ENCODE measurements at regions not wholly inside any gene's neighbourhood (a gene's known extent, or its start where the extent isn't known, plus 50 kb on each side); places are given as distances from the start of the nearest gene placed in this dataset.

DNA sequence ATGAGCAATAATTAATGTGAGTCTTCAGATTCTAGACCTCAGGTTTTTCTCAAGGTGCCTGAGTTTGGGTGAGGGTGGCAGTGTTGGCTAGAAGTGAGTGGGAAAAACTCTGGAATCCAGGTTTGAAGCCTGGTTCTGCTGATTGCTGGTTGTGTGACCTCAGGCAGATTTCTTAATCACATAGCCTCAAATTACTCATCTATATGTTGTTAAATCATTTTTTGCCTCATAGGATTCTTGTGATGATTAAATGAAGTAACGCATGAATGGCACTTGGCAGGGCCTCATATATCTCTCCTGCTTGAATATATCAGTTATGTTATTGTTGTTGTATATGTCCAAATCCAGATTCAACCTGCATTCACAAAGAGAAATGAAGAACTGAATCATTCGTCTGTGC, 60.5 kb downstream of the NR2F2 start:
- no peak for DNase-seq

DNA sequence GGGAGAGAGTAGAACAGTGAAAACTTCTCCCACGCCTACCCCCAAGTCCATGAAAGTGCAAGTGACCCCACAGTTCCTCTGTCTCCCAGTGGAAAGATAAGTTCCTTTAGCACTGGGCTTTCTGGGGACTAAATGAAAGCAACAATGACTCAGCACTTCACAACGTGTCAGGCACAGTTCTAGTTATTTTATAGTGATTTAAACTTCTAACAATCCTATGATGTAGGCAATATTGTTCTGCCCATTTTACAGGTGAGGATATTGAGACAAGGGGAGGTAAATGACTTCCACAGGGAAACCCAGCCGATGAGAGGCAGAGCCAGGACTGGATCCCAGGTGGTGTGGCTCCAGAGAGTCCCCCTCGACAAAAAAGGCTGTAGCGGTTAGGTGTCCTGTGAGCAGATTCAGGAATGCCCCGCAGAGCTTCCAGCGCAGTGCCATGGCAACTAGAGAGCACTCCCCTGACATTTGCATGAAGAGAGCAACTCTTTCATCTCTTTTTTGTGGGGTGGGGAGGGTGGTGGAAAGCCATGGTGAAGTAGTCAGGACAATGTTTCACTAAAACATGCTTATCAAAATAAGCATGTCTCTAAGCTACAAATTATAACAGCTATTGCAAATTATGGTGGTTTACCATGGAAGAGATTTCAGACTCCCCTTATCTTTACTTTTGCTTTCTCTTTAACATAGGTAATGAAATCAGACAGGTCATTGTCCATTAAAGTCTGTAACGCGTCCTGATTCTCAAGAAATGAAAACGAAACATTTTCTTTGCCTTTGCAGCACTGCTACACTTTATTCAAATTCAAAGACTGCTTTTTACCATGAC, 62.1 kb downstream of the NR2F2 start:
- DNase-seq: no peak

DNA sequence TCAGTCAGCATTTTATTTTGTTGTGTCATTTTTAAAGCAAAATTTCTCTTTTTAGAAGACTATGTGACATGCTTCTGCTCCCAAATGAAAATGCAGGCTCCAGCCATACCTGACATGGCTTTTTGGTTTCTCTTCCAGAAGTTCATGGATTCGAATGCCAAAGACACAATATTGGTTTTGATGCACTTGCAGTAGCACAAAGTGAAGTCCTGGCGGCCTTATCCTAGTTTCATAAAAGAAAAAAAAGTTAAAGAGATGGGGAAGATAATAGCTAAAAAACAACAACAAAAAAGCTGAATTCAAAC, 62.7 kb downstream of the NR2F2 start:
- no peak for DNase-seq

DNA sequence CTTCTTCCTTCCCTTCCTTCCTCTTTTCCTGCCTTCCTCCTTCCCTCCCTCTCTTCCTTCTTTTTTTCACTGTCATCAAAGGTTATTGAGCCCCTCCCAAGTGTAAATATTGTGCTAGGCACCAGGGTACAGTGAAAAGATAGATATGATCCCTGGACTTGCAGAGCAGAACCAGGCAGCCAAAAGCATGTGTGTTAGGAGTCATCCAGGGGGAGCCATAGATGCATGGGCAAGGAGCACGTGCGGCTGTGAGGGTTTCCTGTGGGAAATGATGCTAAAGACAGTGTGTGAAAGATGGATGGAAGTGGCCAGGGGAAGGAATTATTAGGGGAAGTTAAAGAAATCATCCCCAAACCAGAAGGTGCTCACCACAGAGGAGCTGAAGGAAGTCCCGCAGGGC, 65.2 kb downstream of the NR2F2 start:
- DNase-seq: no peak

DNA sequence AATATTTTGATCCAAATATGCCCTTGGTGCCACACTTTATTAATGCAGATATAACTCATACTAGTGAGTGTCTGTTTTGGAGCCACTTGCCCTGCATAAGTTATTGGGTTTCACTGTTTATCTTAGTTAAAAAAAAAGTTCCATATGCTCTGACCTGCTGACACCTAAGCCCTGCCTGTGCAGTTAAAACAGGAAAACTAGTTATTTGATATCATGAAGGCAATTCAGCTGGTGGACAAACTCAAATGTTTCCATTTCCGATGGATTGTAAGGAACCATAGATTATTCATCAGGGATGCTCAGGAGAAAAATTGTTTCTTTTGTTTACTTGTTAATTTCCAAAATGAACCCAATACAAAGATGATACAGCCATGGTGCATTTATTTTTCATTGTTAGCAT, 68.3 kb downstream of the NR2F2 start:
- DNase-seq: no peak

DNA sequence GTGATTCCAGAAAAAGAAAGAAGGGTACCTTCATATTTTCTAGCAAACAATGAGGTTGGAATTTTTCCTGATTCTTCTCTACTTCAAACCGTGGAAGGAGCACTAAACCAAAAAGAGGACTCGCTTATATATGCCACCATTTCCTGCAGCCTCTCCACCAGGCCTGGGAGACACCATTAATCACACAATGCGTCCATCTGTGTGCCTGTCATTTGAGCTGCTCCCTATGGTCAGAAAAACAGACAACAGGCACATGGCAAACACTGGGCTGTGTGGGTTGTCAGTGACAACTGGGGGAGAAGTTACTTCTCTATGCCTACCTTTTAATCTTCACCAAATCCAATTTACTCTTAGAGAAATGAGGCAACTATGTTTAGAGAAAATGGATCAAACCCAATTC, 71.9 kb downstream of the NR2F2 start:
- no peak for DNase-seq

DNA sequence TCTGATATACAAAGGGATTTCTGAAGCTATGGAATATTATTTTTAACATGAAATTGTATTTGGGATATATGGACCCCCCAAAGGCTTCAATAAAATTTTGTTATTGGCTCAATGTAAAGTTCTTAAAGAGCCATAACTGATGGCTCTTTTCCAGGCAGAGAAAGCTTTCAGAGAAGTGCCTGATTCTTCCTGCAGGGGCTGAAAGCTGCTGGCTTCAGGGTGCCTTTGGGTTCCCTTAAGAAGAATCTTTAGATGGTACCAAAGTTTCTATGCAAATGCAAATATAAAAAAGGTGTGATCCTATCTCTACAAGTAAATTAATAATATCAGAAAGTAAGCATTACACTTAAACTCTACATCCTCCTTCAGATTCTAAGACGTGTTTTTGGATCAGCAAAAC, 72.6 kb downstream of the NR2F2 start:
- DNase-seq: no peak

DNA sequence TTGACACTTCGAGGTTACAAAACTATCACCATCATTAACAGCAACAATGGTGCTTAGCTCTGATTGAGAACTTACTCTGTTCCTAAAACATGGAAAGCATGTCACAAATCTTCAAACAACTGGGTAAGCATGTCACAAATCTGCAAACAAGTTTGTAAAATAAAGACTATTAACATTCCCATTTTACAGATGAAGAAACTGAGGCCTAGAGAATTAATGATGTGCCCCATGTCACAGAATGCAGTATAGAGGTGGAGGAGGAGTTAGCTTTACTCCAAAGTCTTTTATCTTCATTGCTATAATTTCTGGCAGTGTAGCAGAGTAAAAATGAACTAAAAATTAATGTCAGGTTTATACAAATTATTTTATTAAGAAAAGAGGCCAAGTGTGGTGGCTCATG, 73.4 kb downstream of the NR2F2 start:
- no peak for DNase-seq

DNA sequence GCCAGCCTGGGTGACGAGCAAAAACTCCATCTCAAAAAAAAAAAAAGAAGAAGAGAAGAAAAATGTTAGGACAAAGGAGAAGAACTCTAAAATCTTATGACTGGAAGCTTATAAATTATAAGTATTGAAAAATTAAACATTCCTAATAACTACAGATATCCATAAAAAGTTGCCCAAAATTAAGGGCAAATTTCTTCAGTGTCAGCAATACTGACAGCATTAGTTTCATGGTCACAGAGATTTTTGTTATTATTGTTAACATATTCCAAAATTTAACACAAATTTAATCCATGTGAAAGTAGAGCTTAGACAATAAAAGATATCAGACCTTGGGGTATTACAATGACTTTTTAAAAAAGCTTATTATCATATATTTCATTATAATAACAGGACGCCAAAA, 74.1 kb downstream of the NR2F2 start:
- DNase-seq: no peak

DNA sequence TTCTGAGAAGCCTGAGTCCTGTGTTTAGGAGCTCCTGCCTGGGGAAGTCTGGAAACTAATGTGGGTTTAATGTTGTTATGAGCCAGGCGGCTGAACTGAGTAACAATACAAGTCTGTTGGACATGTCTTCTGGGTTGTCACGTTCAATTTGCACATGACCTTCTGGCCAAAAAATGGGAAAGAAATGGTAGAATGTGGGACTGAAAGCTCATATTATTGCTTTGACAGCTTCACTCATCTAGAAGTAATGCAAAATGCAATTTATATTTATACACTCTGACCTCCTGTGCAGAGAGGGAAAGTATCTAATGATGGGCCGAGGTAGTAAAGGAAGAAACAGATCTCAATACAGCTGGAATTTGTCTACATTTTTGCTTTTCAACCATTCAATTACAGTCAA, 75.8 kb downstream of the NR2F2 start:
- no peak for DNase-seq

DNA sequence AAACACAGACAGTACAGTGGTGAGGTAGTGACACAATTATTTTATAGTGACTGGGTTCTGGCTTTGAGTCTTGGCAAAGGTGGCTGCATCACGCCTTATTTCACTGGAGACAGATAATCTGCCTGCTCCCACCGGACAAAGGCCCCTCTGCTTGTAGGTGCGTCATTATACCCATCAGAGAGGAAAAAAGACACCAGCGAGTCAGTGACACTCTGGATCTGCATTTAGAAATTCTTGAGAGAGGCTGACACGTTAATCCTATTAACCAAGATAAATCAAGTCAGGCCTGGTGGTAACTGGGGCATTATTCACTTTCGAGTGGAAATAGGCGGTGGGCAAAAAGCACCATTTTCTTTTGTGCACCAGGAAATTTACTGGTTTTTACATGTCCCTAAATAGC, 76.2 kb downstream of the NR2F2 start:
- DNase-seq: no peak

DNA sequence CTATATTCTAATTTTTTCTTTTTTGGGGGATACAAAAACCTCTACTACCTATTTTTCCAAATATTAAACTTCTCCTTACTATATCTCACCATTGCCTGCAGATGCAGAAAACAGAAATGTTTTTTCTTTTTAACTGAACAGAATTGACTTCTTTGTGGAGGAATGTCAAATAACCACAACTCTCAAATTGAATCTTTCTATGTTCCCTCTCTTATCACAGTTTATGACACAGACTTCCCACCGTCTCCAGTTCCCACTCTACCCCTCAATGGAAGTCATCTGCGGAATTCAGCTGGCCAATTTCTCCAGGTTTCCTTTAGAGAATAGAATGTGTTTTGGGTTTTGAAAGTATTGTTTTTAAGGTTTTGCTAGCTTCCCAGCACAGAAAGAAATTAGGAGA, 77.0 kb downstream of the NR2F2 start:
- no peak for DNase-seq

DNA sequence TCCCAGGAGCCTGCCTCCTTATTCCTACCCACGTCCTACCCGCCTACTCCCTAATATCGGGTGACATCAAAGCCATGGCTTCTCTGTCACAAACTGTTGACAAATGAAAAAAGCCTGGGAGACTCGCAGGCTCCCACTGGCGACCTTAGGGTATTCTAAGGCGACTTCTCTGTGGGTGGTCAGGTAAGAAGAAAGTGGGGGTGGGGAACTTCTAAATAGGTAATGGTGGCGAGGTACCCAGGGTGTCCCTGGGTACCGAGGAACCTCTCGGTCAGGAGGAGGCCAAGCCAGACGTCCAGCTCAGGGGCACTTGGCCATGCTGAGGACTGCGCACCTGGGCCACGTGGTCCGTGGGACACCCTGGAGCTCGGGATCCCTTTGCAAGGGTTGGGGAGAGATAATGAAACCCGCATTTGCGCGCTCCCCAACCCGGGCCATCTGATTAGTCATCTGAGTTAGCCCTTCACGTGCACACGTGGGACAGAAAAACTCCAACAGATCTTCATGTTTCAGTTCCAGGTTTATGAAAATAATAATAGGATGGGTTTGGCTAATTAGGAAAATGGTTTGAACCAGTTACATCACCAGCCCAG, 78.2 kb downstream of the NR2F2 start:
- no peak for DNase-seq

DNA sequence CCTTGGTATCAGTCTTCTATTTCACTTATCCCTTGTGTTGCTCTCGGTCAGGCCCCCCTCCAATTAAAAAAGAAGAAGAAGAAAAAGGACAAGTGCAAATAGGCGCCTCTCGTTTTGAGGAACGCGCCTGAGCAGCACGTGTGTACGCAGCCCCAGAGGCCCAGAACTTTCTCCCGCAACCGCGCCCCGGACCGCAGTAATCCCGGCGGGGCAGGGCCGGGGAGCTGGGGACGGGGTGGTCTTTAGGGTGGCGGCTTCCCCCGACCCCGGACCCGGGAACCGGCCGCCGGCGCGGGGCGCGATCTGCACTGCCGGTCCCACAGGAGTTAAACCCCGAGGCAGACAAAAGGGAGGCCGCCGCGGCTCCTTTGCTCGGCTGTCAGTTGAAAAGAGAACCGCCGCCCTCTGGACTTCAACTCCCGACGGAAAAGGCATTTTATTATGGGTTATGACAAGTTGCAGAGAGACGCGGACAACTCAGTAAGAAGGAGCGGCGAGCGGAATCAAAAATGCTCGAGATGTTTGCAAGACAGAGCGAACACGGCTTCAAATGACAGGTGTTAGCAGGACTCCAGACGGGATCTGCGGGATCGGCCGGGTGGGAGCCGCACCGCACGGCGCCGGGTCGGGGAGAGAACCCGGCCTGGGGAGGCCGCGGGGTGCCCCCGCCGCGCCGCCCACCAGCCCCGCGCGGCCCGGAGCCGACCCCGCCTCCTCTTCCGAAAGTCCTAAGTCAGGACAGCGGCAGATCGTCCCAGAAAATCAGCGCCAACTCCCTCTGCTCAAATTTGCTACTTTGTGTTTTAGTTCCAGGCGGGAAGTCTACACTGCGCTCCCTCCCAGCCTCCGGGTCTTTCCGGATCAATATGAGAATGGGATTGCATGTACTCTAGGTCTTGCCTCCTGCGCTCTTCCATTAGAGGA, 79.0 kb downstream of the NR2F2 start:
- no peak for DNase-seq

DNA sequence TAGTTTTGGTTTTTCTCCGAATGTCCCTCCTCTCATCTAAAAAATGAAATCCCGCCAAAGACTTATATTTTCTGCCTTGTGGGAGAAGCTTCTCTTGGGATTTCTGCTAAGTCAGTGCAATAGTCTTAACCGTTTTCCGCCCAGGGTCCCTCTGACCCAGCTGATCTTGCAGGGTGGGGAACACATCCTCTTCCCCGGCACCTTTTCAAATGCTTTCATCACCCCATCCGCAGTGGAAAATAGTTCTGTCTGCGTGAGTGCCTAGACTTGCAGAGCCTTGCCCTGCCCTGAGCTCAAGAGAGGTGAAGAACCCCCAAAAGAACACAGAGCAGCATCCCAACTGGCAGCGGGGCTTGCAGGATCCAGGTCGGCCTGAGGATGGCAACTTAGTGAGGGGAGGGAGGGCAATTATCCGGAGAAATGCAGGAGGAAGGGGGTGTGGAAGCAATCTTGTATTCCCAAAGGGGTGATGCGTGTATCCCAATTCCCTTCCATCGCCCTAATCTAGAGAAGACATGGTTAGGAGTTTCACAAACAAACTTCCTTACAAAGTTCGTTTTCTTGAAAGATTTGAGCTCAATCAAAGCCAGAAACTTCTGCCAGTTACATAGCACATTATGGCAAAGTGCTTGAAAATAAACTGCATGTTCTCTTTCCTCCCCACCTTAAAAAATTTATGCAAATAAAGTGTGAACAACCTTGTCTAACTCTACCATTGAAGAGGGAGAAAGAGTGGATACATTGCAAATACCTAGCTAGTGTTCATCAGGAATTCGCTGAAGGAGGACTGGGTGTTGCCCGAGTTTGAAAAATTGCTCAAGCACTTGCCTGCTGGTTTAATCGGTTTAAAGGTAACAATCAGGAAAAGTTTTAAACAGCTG, 79.9 kb downstream of the NR2F2 start:
- no peak for DNase-seq

DNA sequence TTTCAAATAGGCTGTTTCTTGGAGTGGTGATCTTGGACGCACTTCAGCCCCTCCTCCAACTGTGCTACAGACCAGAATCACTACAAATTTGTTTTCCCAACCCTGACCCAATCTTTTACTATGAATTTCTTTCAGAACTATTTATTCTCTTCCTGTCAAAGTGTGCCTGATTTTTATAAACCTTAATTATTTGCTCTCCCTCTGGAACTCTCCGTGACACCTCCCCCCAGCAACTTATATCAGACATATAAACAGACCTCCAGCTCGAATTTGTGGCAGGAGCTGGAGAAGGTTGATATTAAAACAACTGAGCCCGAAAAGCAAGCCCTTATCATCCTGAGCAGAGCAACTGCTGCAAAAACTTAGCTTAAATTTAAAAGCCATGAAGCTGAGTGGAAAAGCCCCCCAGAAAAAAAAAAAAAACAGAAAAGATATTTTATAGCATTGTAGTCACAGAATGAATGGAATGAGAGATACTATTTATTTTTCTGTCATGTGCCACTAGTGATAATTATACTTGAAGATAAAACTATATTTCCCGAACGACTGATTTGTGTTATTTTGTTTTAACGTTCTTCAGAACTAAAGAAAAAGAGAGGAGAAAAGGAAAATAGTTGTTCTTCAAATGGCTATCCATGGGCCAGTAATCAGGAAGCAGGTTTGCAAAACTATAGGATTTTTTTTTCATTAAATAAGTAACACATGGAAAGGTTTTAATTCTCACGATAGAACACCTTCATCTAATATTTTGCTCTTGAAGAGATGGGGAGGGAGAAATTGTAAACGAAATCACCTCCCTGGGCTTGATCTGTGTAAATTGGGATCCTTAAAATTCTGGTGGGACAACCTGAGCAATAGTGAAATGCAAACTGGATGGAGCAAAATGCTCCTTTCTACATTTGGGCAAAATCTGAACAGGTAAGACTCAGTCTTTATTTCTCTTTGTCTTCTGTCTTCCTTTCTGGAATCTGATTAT, 80.8 kb downstream of the NR2F2 start:
- no peak for DNase-seq

DNA sequence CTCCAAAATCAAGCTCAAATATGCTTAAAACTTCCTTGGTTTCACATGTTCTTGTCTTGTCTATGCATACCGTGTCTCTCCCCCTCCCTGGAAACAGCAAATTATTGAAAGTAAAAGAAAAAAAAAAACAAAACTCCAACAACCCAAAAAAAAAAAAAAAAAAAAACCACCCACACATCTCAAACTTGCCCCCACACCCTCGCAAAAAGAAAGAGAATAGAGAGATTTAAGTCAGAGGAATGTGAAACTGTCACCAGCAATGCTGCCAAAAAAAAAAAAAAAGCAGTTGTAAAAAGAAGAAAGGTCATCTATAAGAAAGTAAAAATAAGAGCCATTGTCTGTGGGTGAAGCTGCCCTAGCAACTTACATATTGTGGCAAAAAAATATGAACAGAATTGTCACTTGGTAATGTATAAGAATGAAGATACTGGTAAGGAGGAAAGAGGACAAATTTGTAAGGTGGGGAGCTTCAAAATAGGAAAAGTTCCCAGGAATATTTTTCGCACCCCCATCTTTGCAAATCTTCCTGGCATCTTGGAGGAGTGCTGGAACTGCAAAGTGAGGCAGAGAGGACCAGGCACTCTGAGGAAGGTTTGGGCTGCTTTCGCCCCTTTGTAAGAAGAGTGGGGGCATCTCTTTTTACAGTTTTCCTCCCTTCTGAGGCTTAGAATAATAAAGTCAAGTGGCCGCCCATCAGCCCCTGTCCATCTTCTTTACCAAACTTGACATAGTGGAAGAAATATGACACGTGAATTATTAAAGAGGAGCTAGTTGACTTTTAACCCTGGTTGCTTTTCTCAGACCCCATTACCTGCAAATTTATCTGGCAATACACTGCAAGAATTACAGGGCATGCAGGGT, 81.8 kb downstream of the NR2F2 start:
- no peak for DNase-seq

DNA sequence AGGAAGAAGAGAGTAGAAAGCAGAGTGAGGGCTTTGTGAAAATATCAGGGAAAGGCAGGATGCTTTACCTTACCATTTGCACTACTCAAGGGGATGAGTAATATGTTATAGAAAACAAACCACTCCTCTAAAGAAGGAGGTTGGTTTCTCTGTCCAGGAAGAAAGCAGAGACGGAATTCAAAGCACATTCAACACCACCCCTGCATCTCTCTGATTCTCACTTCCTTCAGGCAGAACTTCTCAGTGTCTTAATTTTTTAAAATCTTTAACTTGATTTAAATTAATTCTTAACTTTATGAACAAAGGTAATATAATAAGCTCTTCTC, 82.4 kb downstream of the NR2F2 start:
- DNase-seq: no peak

DNA sequence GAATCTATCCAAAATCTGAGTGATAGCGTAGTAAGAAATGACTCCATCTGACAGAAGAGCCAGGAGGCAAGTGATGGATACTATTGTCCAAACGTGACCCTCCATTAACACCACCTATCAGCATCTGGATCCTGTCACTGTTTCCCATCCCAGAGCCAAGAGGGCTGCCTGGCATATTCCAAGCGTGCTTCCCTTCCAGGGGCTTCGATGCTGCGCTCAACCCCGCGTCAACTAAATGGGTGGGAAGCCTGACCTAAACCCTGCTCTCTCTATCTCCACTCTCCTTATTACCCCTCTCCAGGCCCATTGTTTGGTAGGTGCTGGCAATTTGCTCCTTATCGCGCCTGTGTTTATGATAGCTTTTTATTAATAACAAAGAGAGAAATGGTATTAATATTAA, 83.2 kb downstream of the NR2F2 start:
- DNase-seq: no peak

DNA sequence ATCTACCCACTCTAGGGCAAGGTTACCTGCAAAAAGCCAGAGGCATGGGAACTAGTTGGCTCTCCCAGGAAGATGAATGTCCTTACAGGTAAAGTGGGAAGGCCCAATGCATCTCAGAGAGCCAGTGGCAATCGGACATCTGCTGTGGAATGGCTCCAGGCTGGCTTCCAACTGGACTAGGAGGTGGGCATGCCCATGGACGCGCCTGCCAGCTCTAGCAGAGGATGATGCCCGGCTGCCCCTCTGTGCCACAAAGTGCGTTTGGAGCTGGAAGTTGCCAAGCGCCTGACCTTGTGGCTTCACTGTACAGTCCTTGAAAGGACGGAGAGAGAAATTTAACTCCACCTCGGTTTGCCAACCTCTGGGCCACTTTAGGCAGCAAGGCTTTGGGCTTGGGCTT, 84.4 kb downstream of the NR2F2 start:
- no peak for DNase-seq

All from muscle of arm (tissue), 1 donor.